Keratinocyte (primary cell): ENCODE measurements at regions not wholly inside any gene's neighbourhood (a gene's known extent, or its start where the extent isn't known, plus 50 kb on each side); places are given as distances from the start of the nearest gene placed in this dataset.

Source experiments
- EZH2 ChIP-seq: IDR thresholded peaks from one replicate; pipeline ENCODE4 v1.6.1; 2012; ENCODE audit warnings: inconsistent platforms, mild to moderate bottlenecking, low read length, moderate library complexity
- TF ChIP-seq, protein P1 (sequence below), 3 experiments: IDR thresholded peaks in 1 of 3; conservative IDR thresholded peaks in 1 of 3; optimal IDR thresholded peaks in 1 of 3; 2 replicates in 2 of 3; 3 replicates in 1 of 3; pipeline versions ENCODE3 to v1.5.1; 2011; ENCODE audit warnings: low read length in 3 of 3, mild to moderate bottlenecking in 3 of 3, moderate library complexity in 2 of 3, control low read depth in 1 of 3, inconsistent platforms in 1 of 3; ENCODE audit not compliant: insufficient read depth in 2 of 3; ENCODE audit errors: extremely low read depth in 1 of 3

DNA sequence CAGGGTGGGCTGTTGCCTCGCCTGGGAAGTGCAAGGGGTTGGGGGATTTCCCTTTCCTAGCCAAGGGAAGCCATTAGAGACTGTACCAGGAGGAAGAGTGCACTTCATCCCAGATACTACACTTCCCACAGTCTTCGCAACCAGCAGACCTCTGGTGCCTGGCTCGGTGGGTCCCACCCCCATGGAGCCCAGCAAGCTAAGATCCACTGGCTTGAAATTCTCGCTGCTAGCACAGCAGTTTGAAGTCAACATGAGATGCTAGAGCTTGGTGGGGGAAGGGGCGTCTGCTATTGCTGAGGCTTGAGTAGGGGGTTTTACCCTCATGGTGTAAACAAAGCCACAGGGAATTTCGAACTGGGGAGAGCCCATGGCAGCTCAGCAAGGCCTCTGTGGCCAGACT lies 586.4 kb downstream of the HTR1A start:
- TF ChIP-seq, protein P1, sequence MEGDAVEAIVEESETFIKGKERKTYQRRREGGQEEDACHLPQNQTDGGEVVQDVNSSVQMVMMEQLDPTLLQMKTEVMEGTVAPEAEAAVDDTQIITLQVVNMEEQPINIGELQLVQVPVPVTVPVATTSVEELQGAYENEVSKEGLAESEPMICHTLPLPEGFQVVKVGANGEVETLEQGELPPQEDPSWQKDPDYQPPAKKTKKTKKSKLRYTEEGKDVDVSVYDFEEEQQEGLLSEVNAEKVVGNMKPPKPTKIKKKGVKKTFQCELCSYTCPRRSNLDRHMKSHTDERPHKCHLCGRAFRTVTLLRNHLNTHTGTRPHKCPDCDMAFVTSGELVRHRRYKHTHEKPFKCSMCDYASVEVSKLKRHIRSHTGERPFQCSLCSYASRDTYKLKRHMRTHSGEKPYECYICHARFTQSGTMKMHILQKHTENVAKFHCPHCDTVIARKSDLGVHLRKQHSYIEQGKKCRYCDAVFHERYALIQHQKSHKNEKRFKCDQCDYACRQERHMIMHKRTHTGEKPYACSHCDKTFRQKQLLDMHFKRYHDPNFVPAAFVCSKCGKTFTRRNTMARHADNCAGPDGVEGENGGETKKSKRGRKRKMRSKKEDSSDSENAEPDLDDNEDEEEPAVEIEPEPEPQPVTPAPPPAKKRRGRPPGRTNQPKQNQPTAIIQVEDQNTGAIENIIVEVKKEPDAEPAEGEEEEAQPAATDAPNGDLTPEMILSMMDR (optimal IDR thresholded peaks at IDR 0.05 in 1 of 3, IDR thresholded peaks at IDR 0.05 in 1 of 3, conservative IDR thresholded peaks at IDR 0.05 in 1 of 3; ENCODE audit: extremely low read depth in 1 of 3, insufficient read depth in 2 of 3, low read length in 3 of 3), result no peak
- no peak for TF ChIP-seq EZH2
